8988T (cell line): ENCODE measurements at regions not wholly inside any gene's neighbourhood (a gene's known extent, or its start where the extent isn't known, plus 50 kb on each side); places are given as distances from the start of the nearest gene placed in this dataset.
"Not testable (repeated sequence)": the region's sequence is repeated elsewhere in the genome, so short reads cannot be mapped to it uniquely, and the experiment has no call there.

Experiments
- DNase-seq: peaks from one replicate; pipeline ENCODE4 v3.0.0; 2011

- no peak for DNase-seq
Measured at GRCh38 chr12:74170645-74171477, 366.8 kb upstream of the ATXN7L3B start.

GRCh38 chr12:74171478-74171909 is 366.1 kb upstream of the ATXN7L3B start:
- no peak for DNase-seq

GRCh38 chr12:74174961-74175360 is 362.7 kb upstream of the ATXN7L3B start:
- DNase-seq: not testable (repeated sequence)

GRCh38 chr12:74185360-74185759 is 352.3 kb upstream of the ATXN7L3B start:
- no peak for DNase-seq

GRCh38 chr12:74193191-74193590 is 344.4 kb upstream of the ATXN7L3B start:
- no peak for DNase-seq

- no peak for DNase-seq
Measured at GRCh38 chr12:74204236-74204635, 333.4 kb upstream of the ATXN7L3B start.

GRCh38 chr12:74227846-74228545 is 309.6 kb upstream of the ATXN7L3B start:
- DNase-seq: no peak

GRCh38 chr12:74229671-74230070 is 308.0 kb upstream of the ATXN7L3B start:
- no peak for DNase-seq

- DNase-seq: no peak
Measured at GRCh38 chr12:74235342-74235741, 302.3 kb upstream of the ATXN7L3B start.

- no peak for DNase-seq
Measured at GRCh38 chr12:74241341-74241740, 296.3 kb upstream of the ATXN7L3B start.

- no peak for DNase-seq
Measured at GRCh38 chr12:74242088-74242487, 295.5 kb upstream of the ATXN7L3B start.

GRCh38 chr12:74245458-74245857 is 292.2 kb upstream of the ATXN7L3B start:
- no peak for DNase-seq

- DNase-seq: no peak
Measured at GRCh38 chr12:74250891-74251290, 286.7 kb upstream of the ATXN7L3B start.

GRCh38 chr12:74253826-74254225 is 283.8 kb upstream of the ATXN7L3B start:
- DNase-seq: not testable (repeated sequence)

- no peak for DNase-seq
Measured at GRCh38 chr12:74254784-74255183, 282.9 kb upstream of the ATXN7L3B start.

- DNase-seq: no peak
Measured at GRCh38 chr12:74259199-74259598, 278.4 kb upstream of the ATXN7L3B start.

- no peak for DNase-seq
Measured at GRCh38 chr12:74264692-74265091, 272.9 kb upstream of the ATXN7L3B start.

- DNase-seq: not testable (repeated sequence)
Measured at GRCh38 chr12:74269355-74269754, 268.3 kb upstream of the ATXN7L3B start.

- DNase-seq: no peak
Measured at GRCh38 chr12:74280156-74280655, 257.4 kb upstream of the ATXN7L3B start.

GRCh38 chr12:74281401-74282180 is 256.0 kb upstream of the ATXN7L3B start:
- DNase-seq: not testable (repeated sequence)

- DNase-seq: no peak
Measured at GRCh38 chr12:74283646-74284045, 254.0 kb upstream of the ATXN7L3B start.

GRCh38 chr12:74285773-74286172 is 251.9 kb upstream of the ATXN7L3B start:
- DNase-seq: no peak

- no peak for DNase-seq
Measured at GRCh38 chr12:74286254-74286653, 251.4 kb upstream of the ATXN7L3B start.
